DND-41 (cell line): ENCODE measurements at regions not wholly inside any gene's neighbourhood (a gene's known extent, or its start where the extent isn't known, plus 50 kb on each side); places are given as distances from the start of the nearest gene placed in this dataset.

Experiments used
- EZH2 ChIP-seq: IDR thresholded peaks from 3 replicates; pipeline ENCODE4 v1.6.1; 2012; ENCODE audit warnings: borderline replicate concordance, low read depth, mild to moderate bottlenecking, moderate library complexity, low read length, inconsistent platforms; ENCODE audit not compliant: severe bottlenecking
- TF ChIP-seq, protein P1 (sequence below): IDR thresholded peaks from 2 replicates; pipeline ENCODE4 v1.5.1; 2012; ENCODE audit warnings: borderline replicate concordance, low read length, moderate library complexity, mild to moderate bottlenecking; ENCODE audit not compliant: poor library complexity, severe bottlenecking; ENCODE audit errors: extremely low read depth

DNA sequence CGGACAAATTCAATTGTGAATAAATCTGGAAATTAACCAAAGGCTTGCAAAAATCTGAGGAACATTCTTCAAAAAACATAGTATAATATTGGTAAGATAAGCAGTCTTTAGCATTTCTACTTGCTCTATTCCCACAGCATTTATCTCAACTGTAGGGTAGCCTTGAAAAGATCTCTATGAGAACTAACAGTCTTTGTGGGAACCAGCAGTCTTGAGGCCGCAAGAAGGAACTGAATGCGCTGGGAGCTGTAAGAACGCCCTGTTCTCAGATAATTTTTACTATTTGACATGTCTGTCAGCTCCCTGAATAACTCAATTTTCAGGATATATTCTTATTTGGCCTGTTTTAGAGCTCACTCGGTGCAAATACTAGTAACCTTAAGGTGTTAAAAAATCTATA lies 519.3 kb upstream of the CXorf51A start:
- TF ChIP-seq, protein P1, sequence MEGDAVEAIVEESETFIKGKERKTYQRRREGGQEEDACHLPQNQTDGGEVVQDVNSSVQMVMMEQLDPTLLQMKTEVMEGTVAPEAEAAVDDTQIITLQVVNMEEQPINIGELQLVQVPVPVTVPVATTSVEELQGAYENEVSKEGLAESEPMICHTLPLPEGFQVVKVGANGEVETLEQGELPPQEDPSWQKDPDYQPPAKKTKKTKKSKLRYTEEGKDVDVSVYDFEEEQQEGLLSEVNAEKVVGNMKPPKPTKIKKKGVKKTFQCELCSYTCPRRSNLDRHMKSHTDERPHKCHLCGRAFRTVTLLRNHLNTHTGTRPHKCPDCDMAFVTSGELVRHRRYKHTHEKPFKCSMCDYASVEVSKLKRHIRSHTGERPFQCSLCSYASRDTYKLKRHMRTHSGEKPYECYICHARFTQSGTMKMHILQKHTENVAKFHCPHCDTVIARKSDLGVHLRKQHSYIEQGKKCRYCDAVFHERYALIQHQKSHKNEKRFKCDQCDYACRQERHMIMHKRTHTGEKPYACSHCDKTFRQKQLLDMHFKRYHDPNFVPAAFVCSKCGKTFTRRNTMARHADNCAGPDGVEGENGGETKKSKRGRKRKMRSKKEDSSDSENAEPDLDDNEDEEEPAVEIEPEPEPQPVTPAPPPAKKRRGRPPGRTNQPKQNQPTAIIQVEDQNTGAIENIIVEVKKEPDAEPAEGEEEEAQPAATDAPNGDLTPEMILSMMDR = no peak
- TF ChIP-seq EZH2 = no peak
